Tibial nerve (tissue), 4 donors: ENCODE measurements at regions not wholly inside any gene's neighbourhood (a gene's known extent, or its start where the extent isn't known, plus 50 kb on each side); places are given as distances from the start of the nearest gene placed in this dataset.

Source experiments
- EP300 ChIP-seq, 2 donors: sonication (generic); formaldehyde crosslinking; IDR thresholded peaks; one replicate each; pipeline ENCODE4 v1.6.1; 2017; ENCODE audit warnings: antibody characterized with exemption in 2 of 2, mild to moderate bottlenecking in 1 of 2
- POLR2A ChIP-seq, 2 donors: fragments of 450-650 bp; IDR thresholded peaks; one replicate each; pipeline ENCODE4 v1.6.1; 2017; ENCODE audit warnings: antibody characterized with exemption in 2 of 2, mild to moderate bottlenecking in 2 of 2, moderate library complexity in 2 of 2
- TF ChIP-seq, protein P1 (sequence below), 5 experiments: fragments of 200-600 bp in 3 of 5; fragments of 450-650 bp in 2 of 5; sonication (generic) in 3 of 5; IDR thresholded peaks; one replicate each; pipeline ENCODE4 v1.5.1; 2016 to 2019; ENCODE audit warnings: antibody characterized with exemption in 5 of 5, mild to moderate bottlenecking in 3 of 5, moderate library complexity in 2 of 5

DNA sequence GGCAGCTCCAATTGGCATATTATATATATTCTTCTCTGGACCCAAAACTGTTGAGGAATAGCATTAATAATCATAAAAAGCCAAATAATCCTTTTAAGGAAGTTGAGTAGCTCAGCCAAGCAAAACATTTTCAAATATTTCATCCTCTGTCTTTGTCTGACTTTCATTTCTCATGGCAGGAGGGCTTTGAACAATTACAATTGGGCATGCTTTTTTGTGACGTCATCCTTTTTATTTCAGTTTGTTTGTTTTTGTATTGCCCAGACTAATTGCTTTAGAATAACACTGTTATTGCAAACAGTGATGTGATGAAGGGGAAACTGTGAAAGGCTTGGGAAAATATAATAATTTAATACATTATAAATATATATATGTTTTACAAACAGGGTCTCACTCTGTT, 65.2 kb upstream of the MAP1B start:
- TF ChIP-seq POLR2A (IDR thresholded peaks at IDR 0.05) (no peak), EP300 (IDR thresholded peaks at IDR 0.05) (no peak)
- TF ChIP-seq, protein P1, sequence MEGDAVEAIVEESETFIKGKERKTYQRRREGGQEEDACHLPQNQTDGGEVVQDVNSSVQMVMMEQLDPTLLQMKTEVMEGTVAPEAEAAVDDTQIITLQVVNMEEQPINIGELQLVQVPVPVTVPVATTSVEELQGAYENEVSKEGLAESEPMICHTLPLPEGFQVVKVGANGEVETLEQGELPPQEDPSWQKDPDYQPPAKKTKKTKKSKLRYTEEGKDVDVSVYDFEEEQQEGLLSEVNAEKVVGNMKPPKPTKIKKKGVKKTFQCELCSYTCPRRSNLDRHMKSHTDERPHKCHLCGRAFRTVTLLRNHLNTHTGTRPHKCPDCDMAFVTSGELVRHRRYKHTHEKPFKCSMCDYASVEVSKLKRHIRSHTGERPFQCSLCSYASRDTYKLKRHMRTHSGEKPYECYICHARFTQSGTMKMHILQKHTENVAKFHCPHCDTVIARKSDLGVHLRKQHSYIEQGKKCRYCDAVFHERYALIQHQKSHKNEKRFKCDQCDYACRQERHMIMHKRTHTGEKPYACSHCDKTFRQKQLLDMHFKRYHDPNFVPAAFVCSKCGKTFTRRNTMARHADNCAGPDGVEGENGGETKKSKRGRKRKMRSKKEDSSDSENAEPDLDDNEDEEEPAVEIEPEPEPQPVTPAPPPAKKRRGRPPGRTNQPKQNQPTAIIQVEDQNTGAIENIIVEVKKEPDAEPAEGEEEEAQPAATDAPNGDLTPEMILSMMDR (IDR thresholded peaks at IDR 0.05), result no peak
